A172 (cell line): ENCODE measurements at regions not wholly inside any gene's neighbourhood (a gene's known extent, or its start where the extent isn't known, plus 50 kb on each side); places are given as distances from the start of the nearest gene placed in this dataset.
A peak's percentile ranks its signal among the peaks of the same experiment; 100 is the strongest.

Experiments used
- DNase-seq: peaks from one replicate; pipeline ENCODE4 v3.0.0-alpha.2; 2015; ENCODE audit warnings: low spot score

- DNase-seq, result no peak
Measured at GRCh38 chr16:51085271-51085670, 65.8 kb downstream of the SALL1 start.

GRCh38 chr16:51084074-51084928 is 66.8 kb downstream of the SALL1 start:
- peak; percentile 69 for DNase-seq

DNA sequence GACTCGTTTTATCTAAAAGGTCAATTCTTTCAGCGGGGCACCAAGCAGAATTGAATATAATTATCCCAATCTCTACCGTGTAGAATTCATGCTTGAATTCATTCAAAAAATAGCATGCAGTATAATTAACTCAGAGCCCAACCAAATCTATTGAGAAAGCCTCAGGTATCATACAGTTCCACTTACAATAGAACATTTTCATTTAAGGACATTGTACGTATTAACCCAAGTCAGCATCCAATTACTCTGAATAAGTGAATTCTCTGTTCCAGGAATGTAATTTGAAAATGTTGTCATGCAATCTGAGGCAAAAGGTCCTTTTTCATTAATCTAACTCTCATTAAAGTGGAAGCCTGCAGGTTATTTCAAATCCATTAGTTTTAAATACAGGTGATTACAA is 78.5 kb downstream of the SALL1 start:
- DNase-seq, result no peak

DNA sequence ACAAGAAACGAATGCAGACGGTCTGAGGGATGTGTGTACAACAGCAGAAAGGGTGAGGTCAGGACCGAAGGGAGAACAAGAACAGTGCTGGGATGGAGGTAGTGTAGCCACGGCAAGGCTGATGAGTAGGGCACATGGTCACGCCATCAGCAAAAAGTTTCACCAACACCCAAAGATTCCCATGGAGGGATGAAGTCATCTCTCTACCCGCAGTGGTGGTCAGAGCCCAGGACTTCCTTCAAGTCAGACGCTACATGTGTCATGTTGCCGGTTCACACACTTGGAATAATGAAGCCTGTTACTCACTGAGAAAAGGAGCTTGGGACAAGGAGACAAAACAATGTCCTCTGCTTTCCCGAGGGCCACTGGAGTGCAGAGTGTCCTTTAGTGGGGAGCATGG is 79.7 kb downstream of the SALL1 start:
- no peak for DNase-seq

- DNase-seq, result no peak
Measured at GRCh38 chr16:51067352-51067751, 83.7 kb downstream of the SALL1 start.

DNA sequence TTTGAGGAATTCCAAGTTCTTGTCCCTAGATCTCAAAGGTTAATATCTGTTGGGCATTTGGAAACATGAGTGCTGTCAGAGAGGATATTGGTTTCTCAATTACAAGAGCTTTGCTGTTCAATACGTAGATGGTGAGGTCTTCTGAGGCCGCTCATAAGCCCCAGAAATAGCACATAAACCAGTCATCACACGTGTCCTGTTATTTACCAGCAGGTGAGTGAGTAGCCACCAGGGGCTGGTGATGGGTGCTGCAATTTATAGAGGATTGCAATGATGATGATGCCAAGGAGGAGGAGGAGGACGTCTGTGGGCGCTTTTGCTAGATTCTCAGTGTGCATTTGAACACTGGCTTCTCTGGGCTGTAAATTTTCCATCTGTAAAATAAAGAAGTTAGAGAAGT is 89.0 kb downstream of the SALL1 start:
- no peak for DNase-seq

DNA sequence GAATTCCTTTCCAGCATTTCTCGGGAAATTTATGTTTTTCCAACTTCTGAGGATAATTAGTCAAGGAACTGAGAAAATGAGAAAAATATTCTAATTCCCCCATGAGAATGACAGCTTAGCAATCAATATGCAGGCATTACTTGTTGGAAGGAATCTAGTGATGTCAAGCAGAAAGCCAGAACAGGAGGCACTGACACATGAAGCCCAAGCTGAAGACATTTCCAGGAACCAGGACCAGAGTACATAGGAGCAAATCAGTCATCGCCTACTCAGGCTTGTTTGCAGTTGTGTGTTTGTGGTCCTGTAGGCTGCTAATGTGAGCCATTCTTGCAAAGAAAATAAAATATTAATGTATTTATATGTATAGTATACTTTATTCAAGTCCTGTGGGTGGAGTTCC is 89.7 kb downstream of the SALL1 start:
- DNase-seq, result no peak

DNA sequence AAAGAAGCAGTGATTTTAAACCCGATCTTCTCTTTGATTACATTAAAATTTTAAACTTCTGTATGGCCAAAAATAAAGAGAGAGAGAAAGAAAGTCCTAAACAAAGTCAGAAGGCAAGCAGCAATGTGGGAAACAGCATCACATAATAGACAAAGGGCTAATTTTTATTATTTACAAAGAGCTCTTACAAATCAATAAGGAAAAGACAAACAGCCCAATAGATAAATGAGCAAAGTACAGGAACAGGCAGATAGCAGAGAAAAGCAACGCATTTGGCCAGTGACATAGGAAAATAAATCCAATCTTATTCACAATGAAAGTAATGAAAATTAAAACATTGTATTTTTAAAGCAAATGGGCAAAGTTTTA is 93.1 kb downstream of the SALL1 start:
- DNase-seq, result no peak

DNA sequence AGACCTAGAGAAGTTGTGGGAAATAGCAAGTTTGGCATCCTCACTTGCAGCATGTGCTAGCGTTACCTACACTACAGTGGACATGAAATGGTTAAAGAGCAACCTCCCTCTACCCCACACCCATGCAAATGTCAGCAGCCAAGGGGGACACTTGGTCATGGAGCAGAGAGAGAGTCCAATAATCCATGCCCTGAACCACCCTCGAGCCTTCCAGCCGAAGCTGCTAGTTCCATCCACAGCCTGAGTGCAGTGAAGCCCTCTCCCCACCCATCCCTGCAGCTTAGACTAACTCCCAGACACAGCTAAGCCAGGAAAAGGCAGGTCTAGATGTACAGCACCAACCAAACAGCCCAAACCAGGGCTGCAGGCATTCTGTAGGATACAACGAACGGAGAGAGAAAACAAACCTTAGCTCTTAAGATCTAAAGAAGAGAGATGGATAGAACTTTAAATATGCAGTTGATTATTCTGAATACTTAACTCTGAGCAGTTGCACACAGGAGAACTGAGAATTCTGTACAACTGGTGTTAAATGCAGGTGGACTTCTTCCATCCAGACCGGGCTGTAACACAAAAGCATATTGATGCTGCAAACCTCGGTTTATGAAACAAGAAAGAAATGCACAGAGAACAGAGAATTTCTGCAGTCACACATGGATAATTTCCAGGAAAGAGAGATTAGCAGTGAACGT is 93.8 kb downstream of the SALL1 start:
- DNase-seq, result no peak

DNA sequence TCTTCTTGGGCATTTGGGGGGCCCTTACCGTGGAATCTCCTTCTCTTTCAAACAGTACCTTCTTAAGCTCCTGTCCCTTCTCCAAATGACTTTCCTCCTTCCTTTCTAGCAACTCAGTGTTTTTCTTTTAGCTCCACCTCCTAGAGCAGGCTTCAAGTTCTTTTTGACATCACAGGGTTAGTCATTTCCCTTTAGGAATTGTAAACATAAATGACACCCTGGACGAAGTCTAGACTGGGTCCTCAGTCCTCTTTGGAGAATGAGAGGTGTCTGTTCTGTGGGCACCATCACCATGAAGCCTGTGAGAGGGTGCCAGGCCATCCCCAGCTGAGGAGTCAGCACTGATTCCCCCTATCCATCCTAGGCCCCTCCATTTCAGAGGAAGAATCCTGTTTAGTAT is 94.7 kb downstream of the SALL1 start:
- DNase-seq, result no peak

GRCh38 chr16:51055434-51055833 is 95.6 kb downstream of the SALL1 start:
- DNase-seq, result no peak

- no peak for DNase-seq
Measured at GRCh38 chr16:51053775-51054174, 97.3 kb downstream of the SALL1 start.

- DNase-seq, result no peak
Measured at GRCh38 chr16:51051671-51052070, 99.4 kb downstream of the SALL1 start.

DNA sequence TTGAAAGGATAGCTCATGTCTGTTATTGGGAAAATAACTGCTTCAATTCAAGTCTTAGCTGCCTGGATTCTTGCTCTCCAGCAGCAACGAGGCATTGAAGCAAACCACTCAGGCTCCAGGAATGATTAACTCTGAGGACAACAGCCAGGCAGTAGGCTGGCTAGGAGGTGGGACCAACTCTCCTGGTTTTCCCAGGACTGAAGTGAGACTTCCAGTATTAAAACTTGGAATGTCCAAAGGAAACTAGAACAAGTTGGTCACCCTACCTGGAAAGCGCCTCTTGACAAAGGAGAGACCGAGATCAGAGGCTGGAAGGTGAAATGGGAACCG is 100.7 kb downstream of the SALL1 start:
- no peak for DNase-seq

DNA sequence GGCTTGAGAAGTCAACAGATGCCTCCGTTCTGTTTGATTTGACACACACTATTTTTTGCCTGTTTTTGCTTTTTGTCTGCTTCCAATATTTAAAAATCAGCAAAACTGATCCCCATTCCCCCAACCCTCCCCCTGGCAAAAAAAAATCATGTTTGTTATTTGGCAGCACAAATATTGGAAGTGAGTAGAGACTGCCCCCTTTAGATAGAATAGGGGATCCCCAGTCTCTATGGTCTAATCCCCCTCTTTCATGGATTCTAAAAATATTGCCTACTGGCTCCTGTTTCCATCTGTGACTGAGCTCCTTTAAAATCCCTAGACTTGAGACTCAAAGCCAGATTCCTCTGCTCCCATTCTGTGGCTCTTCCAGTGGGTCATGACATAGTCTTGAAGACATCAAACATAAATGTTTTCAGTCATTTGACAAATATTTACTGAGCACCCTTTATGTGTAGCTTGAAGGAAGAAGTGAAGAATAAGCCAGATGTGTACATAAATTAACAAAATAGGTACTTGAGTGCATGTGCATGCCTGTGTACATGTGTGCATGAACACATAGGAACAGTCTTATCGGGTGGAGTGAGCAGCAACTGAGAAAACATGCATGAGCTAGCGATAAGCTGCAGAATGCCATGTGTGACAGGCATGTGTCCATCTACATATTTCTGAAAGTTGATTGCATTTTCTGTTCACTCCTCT is 101.2 kb downstream of the SALL1 start:
- no peak for DNase-seq

- DNase-seq, result no peak
Measured at GRCh38 chr16:51049276-51049675, 101.8 kb downstream of the SALL1 start.

DNA sequence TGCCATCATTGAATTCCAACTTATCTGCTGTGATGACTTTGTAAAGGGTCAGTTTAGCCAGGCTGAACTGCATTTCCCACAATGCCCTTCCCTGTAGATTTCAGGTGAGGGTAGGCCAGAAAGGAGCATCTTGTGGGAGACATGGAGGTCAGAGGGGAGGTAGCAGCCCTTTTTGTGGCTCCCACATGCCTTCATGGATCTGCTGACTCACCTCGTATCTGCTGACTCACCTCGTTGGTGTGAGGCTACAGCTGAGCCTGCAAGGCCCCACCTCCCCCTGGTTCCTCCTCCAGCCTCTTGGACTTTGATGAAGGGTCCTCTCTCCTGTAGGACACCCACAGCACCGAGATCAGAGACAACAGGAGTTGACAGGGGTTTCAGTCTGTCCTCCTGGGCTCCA is 102.5 kb downstream of the SALL1 start:
- DNase-seq, result peak; percentile 46

GRCh38 chr16:51045794-51046193 is 105.3 kb downstream of the SALL1 start:
- DNase-seq, result no peak

GRCh38 chr16:51045186-51045585 is 105.9 kb downstream of the SALL1 start:
- no peak for DNase-seq

- no peak for DNase-seq
Measured at GRCh38 chr16:51041546-51041945, 109.5 kb downstream of the SALL1 start.

- no peak for DNase-seq
Measured at GRCh38 chr16:51040637-51041036, 110.4 kb downstream of the SALL1 start.

DNA sequence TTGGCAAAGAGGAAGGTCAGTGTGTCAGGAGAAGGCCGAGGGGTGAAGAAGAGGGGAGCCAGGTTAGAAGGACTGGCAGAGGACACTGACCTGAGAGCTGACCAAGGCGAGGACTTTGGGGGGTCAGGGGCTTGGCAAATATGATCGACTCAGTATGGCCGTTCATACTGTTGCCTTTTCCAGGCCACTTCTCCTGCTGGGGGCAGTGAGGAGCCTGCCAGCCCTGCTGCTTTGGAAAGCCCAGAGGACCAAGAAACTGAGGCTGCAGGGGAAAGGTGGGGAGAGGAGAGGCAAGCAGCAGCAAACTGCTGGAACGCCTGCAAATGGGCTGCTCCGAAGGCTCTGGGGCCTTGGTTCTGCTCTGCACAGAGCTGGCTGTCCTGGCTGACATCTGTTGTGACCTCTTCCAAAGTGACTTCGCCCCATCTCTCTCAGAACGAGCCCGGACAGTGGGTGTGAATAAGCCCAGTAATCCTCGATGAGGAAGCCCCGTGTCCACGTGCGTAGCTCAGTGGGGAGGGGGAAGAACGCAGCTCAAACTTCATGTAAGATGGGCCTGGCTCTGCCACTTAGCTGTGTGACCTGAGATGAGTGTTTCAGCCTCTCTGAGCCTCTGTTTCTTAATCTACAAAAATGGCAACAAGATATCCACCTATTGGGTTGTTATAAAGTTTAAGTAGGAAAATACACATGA is 111.3 kb downstream of the SALL1 start:
- no peak for DNase-seq
